ENCODE measurements at regions not wholly inside any gene's neighbourhood (a gene's known extent, or its start where the extent isn't known, plus 50 kb on each side); places are given as distances from the start of the nearest gene placed in this dataset.
"Not testable (repeated sequence)": the region's sequence is repeated elsewhere in the genome, so short reads cannot be mapped to it uniquely, and the experiment has no call there.

- H3K27ac ChIP-seq (ENCODE audit: low read depth, low read length); H3K4me1 ChIP-seq (ENCODE audit: control insufficient read depth in 2 of 2, insufficient read depth in 2 of 2, low read length in 2 of 2); intact Hi-C loops (cut with micrococcal nuclease); H3K4me3 ChIP-seq (ENCODE audit: low read length); H3K36me3 Mint-ChIP-seq; H3K9me3 ChIP-seq (ENCODE audit: control insufficient read depth in 2 of 3, low read length in 3 of 3); POLR2A ChIA-PET; H3K9me3 Mint-ChIP-seq; H3K27ac Mint-ChIP-seq; H3K27me3 Mint-ChIP-seq; H3K4me1 Mint-ChIP-seq; H3K27me3 ChIP-seq (ENCODE audit: control insufficient read depth in 2 of 2, insufficient read depth in 2 of 2, low read length in 2 of 2); H3K4me3 Mint-ChIP-seq; H3K36me3 ChIP-seq (ENCODE audit: control insufficient read depth in 2 of 3, insufficient read depth in 3 of 3, low read length in 3 of 3); DNase-seq; CTCF ChIA-PET: not testable (repeated sequence)
- ATAC-seq, result peak; percentile 44
Observed at GRCh38 chr16:29273298-29274054, 133.0 kb downstream of the NPIPB11 start.

GRCh38 chr16:29271721-29272675 lies 134.5 kb downstream of the NPIPB11 start:
- H3K4me3 Mint-ChIP-seq; H3K4me1 ChIP-seq (ENCODE audit: control insufficient read depth in 2 of 2, insufficient read depth in 2 of 2, low read length in 2 of 2); H3K27me3 Mint-ChIP-seq; DNase-seq; H3K27ac ChIP-seq (ENCODE audit: low read depth, low read length); intact Hi-C loops (cut with micrococcal nuclease); H3K27me3 ChIP-seq (ENCODE audit: control insufficient read depth in 2 of 2, insufficient read depth in 2 of 2, low read length in 2 of 2); H3K9me3 ChIP-seq (ENCODE audit: control insufficient read depth in 2 of 3, low read length in 3 of 3); POLR2A ChIA-PET; H3K4me3 ChIP-seq (ENCODE audit: low read length); H3K9me3 Mint-ChIP-seq; H3K36me3 Mint-ChIP-seq; H3K4me1 Mint-ChIP-seq; H3K36me3 ChIP-seq (ENCODE audit: control insufficient read depth in 2 of 3, insufficient read depth in 3 of 3, low read length in 3 of 3); CTCF ChIA-PET: not testable (repeated sequence)
- H3K27ac Mint-ChIP-seq, result peak overlapping the region in 2 of 9 donors; percentile 17 to 26
- ATAC-seq, result peak; percentile 37

GRCh38 chr16:29270923-29271322 lies 135.6 kb downstream of the NPIPB11 start:
- H3K36me3 ChIP-seq (ENCODE audit: control insufficient read depth in 2 of 3, insufficient read depth in 3 of 3, low read length in 3 of 3); H3K4me3 ChIP-seq (ENCODE audit: low read length); H3K9me3 Mint-ChIP-seq; H3K9me3 ChIP-seq (ENCODE audit: control insufficient read depth in 2 of 3, low read length in 3 of 3); H3K27ac ChIP-seq (ENCODE audit: low read depth, low read length); CTCF ChIA-PET; DNase-seq; H3K4me1 ChIP-seq (ENCODE audit: control insufficient read depth in 2 of 2, insufficient read depth in 2 of 2, low read length in 2 of 2); H3K4me3 Mint-ChIP-seq; intact Hi-C loops (cut with micrococcal nuclease); ATAC-seq; H3K4me1 Mint-ChIP-seq; H3K36me3 Mint-ChIP-seq; H3K27ac Mint-ChIP-seq; H3K27me3 ChIP-seq (ENCODE audit: control insufficient read depth in 2 of 2, insufficient read depth in 2 of 2, low read length in 2 of 2); H3K27me3 Mint-ChIP-seq; POLR2A ChIA-PET: not testable (repeated sequence)

- DNase-seq; H3K4me1 ChIP-seq (ENCODE audit: control insufficient read depth in 2 of 2, insufficient read depth in 2 of 2, low read length in 2 of 2); H3K4me3 Mint-ChIP-seq; H3K27me3 Mint-ChIP-seq; H3K9me3 ChIP-seq (ENCODE audit: control insufficient read depth in 2 of 3, low read length in 3 of 3); ATAC-seq; H3K4me1 Mint-ChIP-seq; H3K4me3 ChIP-seq (ENCODE audit: low read length); H3K27ac ChIP-seq (ENCODE audit: low read depth, low read length); H3K36me3 ChIP-seq (ENCODE audit: control insufficient read depth in 2 of 3, insufficient read depth in 3 of 3, low read length in 3 of 3); intact Hi-C loops (cut with micrococcal nuclease); H3K9me3 Mint-ChIP-seq; CTCF ChIA-PET; H3K27me3 ChIP-seq (ENCODE audit: control insufficient read depth in 2 of 2, insufficient read depth in 2 of 2, low read length in 2 of 2); POLR2A ChIA-PET; H3K36me3 Mint-ChIP-seq: not testable (repeated sequence)
- peak overlapping the region in 1 of 9 donors; percentile 20 for H3K27ac Mint-ChIP-seq
Observed at GRCh38 chr16:29270033-29270432, 136.5 kb downstream of the NPIPB11 start.

- H3K4me1 ChIP-seq (ENCODE audit: control insufficient read depth in 2 of 2, insufficient read depth in 2 of 2, low read length in 2 of 2); H3K27ac ChIP-seq (ENCODE audit: low read depth, low read length); H3K36me3 Mint-ChIP-seq; H3K4me1 Mint-ChIP-seq; CTCF ChIA-PET; H3K36me3 ChIP-seq (ENCODE audit: control insufficient read depth in 2 of 3, insufficient read depth in 3 of 3, low read length in 3 of 3); H3K27me3 ChIP-seq (ENCODE audit: control insufficient read depth in 2 of 2, insufficient read depth in 2 of 2, low read length in 2 of 2); POLR2A ChIA-PET; intact Hi-C loops (cut with micrococcal nuclease); H3K27ac Mint-ChIP-seq; H3K4me3 ChIP-seq (ENCODE audit: low read length); H3K4me3 Mint-ChIP-seq; ATAC-seq; H3K9me3 Mint-ChIP-seq; DNase-seq; H3K27me3 Mint-ChIP-seq; H3K9me3 ChIP-seq (ENCODE audit: control insufficient read depth in 2 of 3, low read length in 3 of 3): not testable (repeated sequence)
Observed at GRCh38 chr16:29269192-29269811, 137.2 kb downstream of the NPIPB11 start.

- H3K4me1 Mint-ChIP-seq; H3K4me1 ChIP-seq (ENCODE audit: control insufficient read depth in 2 of 2, insufficient read depth in 2 of 2, low read length in 2 of 2); intact Hi-C loops (cut with micrococcal nuclease); H3K9me3 ChIP-seq (ENCODE audit: control insufficient read depth in 2 of 3, low read length in 3 of 3); DNase-seq; ATAC-seq; H3K36me3 Mint-ChIP-seq; H3K9me3 Mint-ChIP-seq; H3K27ac Mint-ChIP-seq; H3K27me3 ChIP-seq (ENCODE audit: control insufficient read depth in 2 of 2, insufficient read depth in 2 of 2, low read length in 2 of 2); H3K36me3 ChIP-seq (ENCODE audit: control insufficient read depth in 2 of 3, insufficient read depth in 3 of 3, low read length in 3 of 3); H3K4me3 ChIP-seq (ENCODE audit: low read length); CTCF ChIA-PET; H3K4me3 Mint-ChIP-seq; H3K27ac ChIP-seq (ENCODE audit: low read depth, low read length); H3K27me3 Mint-ChIP-seq; POLR2A ChIA-PET: not testable (repeated sequence)
Observed at GRCh38 chr16:29268785-29269191, 137.7 kb downstream of the NPIPB11 start.

Data from naive thymus-derived CD4-positive, alpha-beta T cell (primary cell).